Chondrocyte (in vitro differentiated cells): ENCODE measurements at regions not wholly inside any gene's neighbourhood (a gene's known extent, or its start where the extent isn't known, plus 50 kb on each side); places are given as distances from the start of the nearest gene placed in this dataset.

Experiments used
- DNase-seq: peaks from one replicate; pipeline ENCODE4 v3.0.0; 2021; ENCODE audit warnings: mixed read lengths, low spot score
- H3K27ac Mint-ChIP-seq: one replicate; pipeline ENCODE4 v1.8.0; 2021; ENCODE audit warnings: mild to moderate bottlenecking, moderate library complexity, mixed read lengths; ENCODE audit not compliant: unreplicated experiment
- H3K27me3 Mint-ChIP-seq: 2 replicates; pipeline ENCODE4 v1.8.0; 2021; ENCODE audit warnings: low read depth, mixed read lengths
- H3K36me3 Mint-ChIP-seq: 2 replicates; pipeline ENCODE4 v1.8.0; 2021; ENCODE audit warnings: low read depth, mixed read lengths
- H3K4me1 Mint-ChIP-seq: 2 replicates; pipeline ENCODE4 v1.8.0; 2021; ENCODE audit warnings: low read depth, mild to moderate bottlenecking, mixed read lengths
- H3K4me3 Mint-ChIP-seq: one replicate; pipeline ENCODE4 v1.8.0; 2021; ENCODE audit warnings: mild to moderate bottlenecking, moderate library complexity, mixed read lengths; ENCODE audit not compliant: unreplicated experiment
- H3K9me3 Mint-ChIP-seq: 2 replicates; pipeline ENCODE4 v1.8.0; 2021; ENCODE audit warnings: low read depth, mixed read lengths
- CTCF ChIP-seq: fragments of 200-600 bp; sonication (generic); IDR thresholded peaks from 2 replicates; pipeline ENCODE4 v1.5.0; 2021; ENCODE audit warnings: antibody characterized with exemption, mild to moderate bottlenecking, moderate library complexity

GRCh38 chr14:51318813-51319597 is 79.0 kb downstream of the TMX1 start:
- Mint-ChIP-seq H3K36me3 (no peaks in the 10 kb centered on the region), H3K27me3 (no peaks in the 10 kb centered on the region), H3K4me3 (no peak overlapping the region), H3K9me3 (no peaks in the 10 kb centered on the region), H3K4me1 (peaks cover 42% of the 10 kb centered on the region), H3K27ac (peak overlapping the region; percentile 49)
- no peak for TF ChIP-seq CTCF
- DNase-seq = no peak

DNA sequence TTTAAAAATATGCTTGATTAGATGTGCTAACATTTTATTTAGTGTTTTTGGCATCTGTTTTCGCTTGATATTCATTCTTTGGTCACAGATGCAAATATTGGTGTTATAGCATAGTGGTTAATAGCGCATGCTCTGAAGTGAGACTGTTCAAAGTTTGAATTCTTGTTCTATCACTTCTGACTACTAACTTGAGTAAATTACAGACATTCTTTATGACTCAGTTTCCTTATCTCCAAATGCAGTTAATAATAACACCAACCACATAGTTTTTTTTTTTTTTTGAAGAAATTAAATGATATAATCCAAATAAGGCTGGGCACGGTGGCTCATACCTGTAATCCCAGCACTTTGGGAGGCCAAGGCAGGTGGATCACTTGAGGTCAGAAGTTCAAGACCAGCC is 81.0 kb downstream of the TMX1 start:
- Mint-ChIP-seq H3K27me3 (no peaks in the 10 kb centered on the region), H3K36me3 (peaks cover 3% of the 10 kb centered on the region), H3K9me3 (no peaks in the 10 kb centered on the region), H3K4me1 (peaks cover 36% of the 10 kb centered on the region), H3K4me3 (no peak overlapping the region), H3K27ac (no peak overlapping the region)
- no peak for TF ChIP-seq CTCF
- DNase-seq = no peak

DNA sequence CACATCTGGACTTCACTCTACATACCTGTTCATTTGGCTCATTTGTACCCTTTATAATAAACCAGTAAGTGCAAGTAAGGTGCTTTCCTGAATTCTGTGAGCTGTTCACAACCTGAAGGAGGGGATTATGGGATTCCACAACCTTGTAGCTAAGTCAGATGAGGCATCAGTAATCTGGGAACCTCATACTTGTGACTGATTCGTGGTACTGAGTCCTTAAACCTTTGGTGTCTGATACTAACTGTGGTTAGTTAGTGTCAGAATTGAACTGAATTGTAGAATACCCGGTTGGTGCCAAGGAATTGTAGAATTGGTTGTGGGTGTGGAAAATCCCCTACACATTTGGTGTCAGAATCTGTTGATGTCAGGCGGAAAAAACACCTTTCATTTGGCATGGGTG is 83.4 kb downstream of the TMX1 start:
- TF ChIP-seq CTCF = no peak
- Mint-ChIP-seq H3K4me3 (no peak overlapping the region), H3K27me3 (no peaks in the 10 kb centered on the region), H3K27ac (no peak overlapping the region), H3K36me3 (peaks cover 3% of the 10 kb centered on the region), H3K4me1 (peaks cover 34% of the 10 kb centered on the region), H3K9me3 (no peaks in the 10 kb centered on the region)
- DNase-seq = no peak

- H3K4me3 Mint-ChIP-seq = no peak overlapping the region
- peak overlapping the region; percentile 78 for H3K27ac Mint-ChIP-seq
- TF ChIP-seq CTCF = no peak
- no peaks in the 10 kb centered on the region for H3K9me3 Mint-ChIP-seq
- peaks cover 3% of the 10 kb centered on the region for H3K36me3 Mint-ChIP-seq
- DNase-seq = no peak
- H3K27me3 Mint-ChIP-seq = no peaks in the 10 kb centered on the region
- peaks cover 36% of the 10 kb centered on the region for H3K4me1 Mint-ChIP-seq
Measured at GRCh38 chr14:51327376-51327775, 87.3 kb downstream of the TMX1 start.

DNA sequence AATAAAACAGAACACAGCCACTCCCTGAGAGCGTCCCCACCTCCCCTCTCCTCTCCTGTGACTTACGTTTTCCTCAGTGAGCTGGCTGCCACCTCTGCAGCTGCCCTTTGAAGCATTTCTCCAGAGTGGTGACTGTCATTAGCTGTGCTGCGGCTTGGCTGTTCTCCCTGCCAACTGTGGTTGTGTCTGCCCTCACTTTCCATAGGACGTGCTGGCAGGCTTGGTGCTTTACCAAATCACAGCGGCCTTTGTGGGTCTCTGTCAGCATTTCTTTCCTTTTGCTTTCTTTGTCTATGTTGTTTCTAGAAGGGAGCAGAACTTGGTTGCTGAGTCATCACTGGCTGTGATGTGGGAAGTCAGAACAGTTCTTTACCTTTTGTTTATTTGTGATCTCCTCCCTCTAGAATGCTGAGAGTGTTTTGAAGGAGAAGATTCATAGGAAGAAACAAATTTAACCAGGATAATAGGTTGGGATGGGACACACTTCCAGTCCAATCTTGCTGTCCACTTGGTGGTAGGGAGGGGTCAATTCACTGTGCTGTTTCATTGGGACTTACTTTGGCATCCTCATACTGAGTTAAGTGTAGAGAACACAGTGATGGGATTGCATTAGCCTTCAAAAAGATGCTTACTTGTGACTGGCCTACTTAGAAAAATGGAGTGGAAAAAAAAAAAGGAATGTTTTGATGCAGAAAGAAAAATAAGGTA is 88.2 kb downstream of the TMX1 start:
- H3K9me3 Mint-ChIP-seq = no peaks in the 10 kb centered on the region
- H3K4me3 Mint-ChIP-seq = no peak overlapping the region
- TF ChIP-seq CTCF = no peak
- H3K4me1 Mint-ChIP-seq = peaks cover 36% of the 10 kb centered on the region
- H3K36me3 Mint-ChIP-seq = peaks cover 3% of the 10 kb centered on the region
- H3K27ac Mint-ChIP-seq = peak overlapping the region; percentile 78
- no peaks in the 10 kb centered on the region for H3K27me3 Mint-ChIP-seq
- DNase-seq = no peak
